K562 (cell line): ENCODE measurements at regions not wholly inside any gene's neighbourhood (a gene's known extent, or its start where the extent isn't known, plus 50 kb on each side); places are given as distances from the start of the nearest gene placed in this dataset.

ENCODE experiments used
- ATAC-seq: fragments of 200-7000 bp; cut with Tn5 transposase; 3 replicates; pipeline ENCODE4 v1.9.1; 2020; ENCODE audit warnings: moderate library complexity
- BruUV-seq: library from RNA; stranded (reverse); fragments of 400-500 nt; replicated peaks from 2 replicates; lab custom pipeline; 2021; lab: Mats Ljungman, UMichigan
- CTCF ChIA-PET: fragments of 300-600 bp; formaldehyde crosslinking; extraction: SDS; loops from one replicate; lab custom pipeline; 2021; ENCODE audit warnings: low intra/inter-chr PET ratio; lab: Yijun Ruan, JAX
- POLR2A ChIA-PET: fragments of 300-600, 350-650 bp; sonication (Branson Sonifier 250); formaldehyde crosslinking; extraction: SDS; loops from one replicate; lab custom pipeline; 2021; ENCODE audit warnings: antibody characterized with exemption, inconsistent platforms; lab: Yijun Ruan, JAX
- DNase-seq, 4 experiments: peaks; one replicate each; pipeline versions ENCODE4 v3.0.0 to v3.0.0-alpha.2; 2011 to 2018; ENCODE audit warnings: low spot score in 3 of 4, mixed read lengths in 3 of 4; ENCODE audit errors: extremely low read depth in 1 of 4
- FAIRE-seq: peaks from 2 replicates; lab custom pipeline; 2011; peaks lifted over from hg19 to GRCh38; lab: Jason Lieb, UNC
- H2AFZ ChIP-seq: 2 replicates; pipeline ENCODE4 v1.6.0; 2011; ENCODE audit warnings: low read depth, low read length, control low read depth, inconsistent platforms
- H3K27ac ChIP-seq: fragments of 200-600 bp; 3 replicates; pipeline ENCODE4 v1.8.0; 2011; ENCODE audit warnings: low read depth, mild to moderate bottlenecking, control low read depth, inconsistent platforms, low read length, moderate library complexity, mixed read lengths; ENCODE audit errors: extremely low read depth
- H3K27me3 ChIP-seq, 2 experiments: fragments of 300-600 bp in 1 of 2; 2 replicates in 1 of 2; 3 replicates in 1 of 2; pipeline versions ENCODE4 v1.6.0 to v1.8.0; 2011; ENCODE audit warnings: inconsistent platforms in 2 of 2, low read length in 2 of 2, mild to moderate bottlenecking in 1 of 2, mixed read lengths in 1 of 2, moderate library complexity in 1 of 2; ENCODE audit not compliant: control insufficient read depth in 2 of 2, insufficient read depth in 2 of 2
- H3K36me3 ChIP-seq: fragments of 300-600 bp; 3 replicates; pipeline ENCODE4 v1.8.0; 2011; ENCODE audit warnings: mild to moderate bottlenecking, low read length, inconsistent platforms; ENCODE audit not compliant: control insufficient read depth, insufficient read depth
- H3K4me1 ChIP-seq, 2 experiments: fragments of 200-600 bp in 1 of 2; replicated peaks in 1 of 2; 2 replicates in 1 of 2; 3 replicates in 1 of 2; pipeline versions ENCODE4 v1.5.1 to v1.8.0; 2011; ENCODE audit warnings: inconsistent platforms in 2 of 2, low read length in 2 of 2, mild to moderate bottlenecking in 1 of 2, mixed read lengths in 1 of 2, moderate library complexity in 1 of 2; ENCODE audit not compliant: control insufficient read depth in 2 of 2, insufficient read depth in 2 of 2
- H3K4me2 ChIP-seq: 2 replicates; pipeline ENCODE4 v1.6.1; 2011; ENCODE audit warnings: low read length, control low read depth, inconsistent platforms, mixed read lengths; ENCODE audit not compliant: insufficient read depth
- H3K4me3 ChIP-seq: fragments of 200-600 bp; sonication (generic), shearing (Covaris generic); 2 replicates; pipeline ENCODE4 v1.5.1; 2016; ENCODE audit warnings: control low read depth, inconsistent platforms
- H3K79me2 ChIP-seq: fragments of 200-600 bp; 3 replicates; pipeline ENCODE4 v1.8.0; 2011; ENCODE audit warnings: low read length, inconsistent platforms; ENCODE audit not compliant: control insufficient read depth, insufficient read depth
- H3K9ac ChIP-seq, 2 experiments: 2 replicates each; pipeline versions ENCODE4 v1.6.0 to v1.6.1; 2011; ENCODE audit warnings: low read depth in 2 of 2, low read length in 2 of 2, control low read depth in 1 of 2, inconsistent platforms in 1 of 2, mild to moderate bottlenecking in 1 of 2, mixed read lengths in 1 of 2; ENCODE audit not compliant: insufficient read depth in 1 of 2
- H3K9me1 ChIP-seq: one replicate; pipeline ENCODE4 v1.6.0; 2011; ENCODE audit warnings: inconsistent platforms, mild to moderate bottlenecking, low read length, moderate library complexity; ENCODE audit not compliant: control insufficient read depth, insufficient read depth
- H3K9me3 ChIP-seq: replicated peaks from 2 replicates; pipeline ENCODE4 v1.5.1; 2011; ENCODE audit warnings: low read depth, low read length, inconsistent platforms; ENCODE audit not compliant: control insufficient read depth, insufficient read depth
- H4K20me1 ChIP-seq: replicated peaks from 2 replicates; pipeline ENCODE4 v1.6.1; 2011; ENCODE audit warnings: low read length, inconsistent platforms, mixed read lengths; ENCODE audit not compliant: control insufficient read depth, insufficient read depth
- ARID1B ChIP-seq: fragments of 450-650 bp; IDR thresholded peaks from 2 replicates; pipeline ENCODE4 v1.6.1; 2016; ENCODE audit warnings: antibody characterized with exemption, mild to moderate bottlenecking, inconsistent platforms
- ATF7 ChIP-seq: fragments of 450-650 bp; IDR thresholded peaks from 2 replicates; pipeline ENCODE4 v1.7.1; 2014; ENCODE audit warnings: mild to moderate bottlenecking, moderate library complexity
- CBX2 ChIP-seq: fragments of 200-600 bp; sonication (generic); IDR thresholded peaks from one replicate; pipeline ENCODE4 v1.6.1; 2012; ENCODE audit warnings: mild to moderate bottlenecking, low read length, inconsistent platforms; ENCODE audit not compliant: insufficient read depth, poor library complexity, severe bottlenecking
- L3MBTL2 ChIP-seq: fragments of 450-650 bp; IDR thresholded peaks from 2 replicates; pipeline ENCODE4 v1.6.1; 2016; ENCODE audit warnings: mild to moderate bottlenecking, moderate library complexity
- MBD2 ChIP-seq: sonication (generic); IDR thresholded peaks from 2 replicates; pipeline ENCODE4 v1.6.1; 2016; ENCODE audit warnings: low read depth, borderline replicate concordance
- POLR3A ChIP-seq: IDR thresholded peaks from 2 replicates; pipeline ENCODE4 v1.6.1; 2011; ENCODE audit warnings: borderline replicate concordance, mild to moderate bottlenecking, moderate library complexity; ENCODE audit not compliant: insufficient read length, insufficient read depth; ENCODE audit errors: extremely low read depth
- POU5F1 ChIP-seq: fragments of 150-350 bp; IDR thresholded peaks from 2 replicates; pipeline ENCODE4 v1.6.1; 2014; ENCODE audit warnings: borderline replicate concordance, low read length, low read depth, mild to moderate bottlenecking; ENCODE audit not compliant: partially characterized antibody
- PTRF ChIP-seq: fragments of 450-650 bp; IDR thresholded peaks from 2 replicates; pipeline ENCODE4 v1.6.1; 2016; ENCODE audit warnings: mild to moderate bottlenecking, missing genetic modification characterization, missing compliant biosample characterization
- RBM39 ChIP-seq: fragments of 200-400 bp; formaldehyde crosslinking; optimal IDR thresholded peaks from 2 replicates; pipeline ENCODE3; 2018; ENCODE audit warnings: low read depth, low read length
- RUNX1 ChIP-seq: sonication (generic); IDR thresholded peaks from 2 replicates; pipeline ENCODE4 v1.6.1; 2016; ENCODE audit warnings: antibody characterized with exemption, low read depth
- SP2 ChIP-seq: IDR thresholded peaks from 2 replicates; pipeline ENCODE4 v1.6.1; 2011; ENCODE audit warnings: mild to moderate bottlenecking, low read depth, low read length, moderate library complexity; ENCODE audit not compliant: poor library complexity, severe bottlenecking; ENCODE audit errors: extremely low read depth
- TBP ChIP-seq: optimal IDR thresholded peaks from 2 replicates; pipeline ENCODE3; 2011; ENCODE audit warnings: low read depth, low read length, improper control_type of control experiment
- ZNF764 ChIP-seq: fragments of 250-450 bp; sonication (Bioruptor Pico); IDR thresholded peaks from 2 replicates; pipeline ENCODE4 v1.4.0; 2020; ENCODE audit warnings: low read depth, mild to moderate bottlenecking, moderate library complexity
- ZSCAN29 ChIP-seq: fragments of 450-650 bp; IDR thresholded peaks from 2 replicates; pipeline ENCODE4 v1.6.1; 2017
- WGBS: fragments of 100-300 bp; shearing (Covaris generic); methylation state at CpG from one replicate; pipeline ENCODE4 v1.1.6; 2016; ENCODE audit warnings: low coverage, mixed read lengths; ENCODE audit not compliant: insufficient coverage; ENCODE audit errors: missing lambda C conversion rate; 5-methylcytosine and 5-hydroxymethylcytosine counted together
- in situ Hi-C: fragments of 300-500 bp; cut with MboI; formaldehyde crosslinking; loops from 4 replicates; pipeline ENCODE4 v1.15.0; 2018; ENCODE audit warnings: inconsistent platforms, mixed read lengths
- intact Hi-C: fragments of 100-400 bp; cut with micrococcal nuclease; formaldehyde crosslinking; loops from 2 replicates; pipeline ENCODE4 v1.14.2; 2022
- TF ChIP-seq, protein P1 (sequence below): sonication (generic); formaldehyde crosslinking; IDR thresholded peaks from 2 replicates; pipeline ENCODE4 v1.8.0; 2023; ENCODE audit warnings: mild to moderate bottlenecking, missing genetic modification reagents
- TF ChIP-seq, protein P2 (sequence below): sonication (generic); formaldehyde crosslinking; IDR thresholded peaks from 2 replicates; pipeline ENCODE4 v1.8.1; 2023; ENCODE audit warnings: mild to moderate bottlenecking, missing genetic modification reagents
- TF ChIP-seq, protein P3 (sequence below): fragments of 450-650 bp; formaldehyde crosslinking; IDR thresholded peaks from 2 replicates; pipeline ENCODE4 v1.4.0; 2022; ENCODE audit warnings: mild to moderate bottlenecking, moderate library complexity

GRCh38 chr2:65930259-65930658 lies 497.9 kb upstream of the SPRED2 start:
- no peaks in the 10 kb centered on the region for H3K79me2 ChIP-seq
- DNase-seq (no peak), FAIRE-seq (no peak), ATAC-seq (no peak)
- TF ChIP-seq PTRF (tag): no peak
- no peak for TF ChIP-seq ZNF764 (CRISPR knock-in tag)
- no peak for TF ChIP-seq TBP
- no peak for TF ChIP-seq MBD2
- no peak for TF ChIP-seq POU5F1
- no peak for TF ChIP-seq CBX2
- no peak for TF ChIP-seq POLR3A
- no peak for TF ChIP-seq L3MBTL2
- no peak for TF ChIP-seq SP2
- TF ChIP-seq, protein P1, sequence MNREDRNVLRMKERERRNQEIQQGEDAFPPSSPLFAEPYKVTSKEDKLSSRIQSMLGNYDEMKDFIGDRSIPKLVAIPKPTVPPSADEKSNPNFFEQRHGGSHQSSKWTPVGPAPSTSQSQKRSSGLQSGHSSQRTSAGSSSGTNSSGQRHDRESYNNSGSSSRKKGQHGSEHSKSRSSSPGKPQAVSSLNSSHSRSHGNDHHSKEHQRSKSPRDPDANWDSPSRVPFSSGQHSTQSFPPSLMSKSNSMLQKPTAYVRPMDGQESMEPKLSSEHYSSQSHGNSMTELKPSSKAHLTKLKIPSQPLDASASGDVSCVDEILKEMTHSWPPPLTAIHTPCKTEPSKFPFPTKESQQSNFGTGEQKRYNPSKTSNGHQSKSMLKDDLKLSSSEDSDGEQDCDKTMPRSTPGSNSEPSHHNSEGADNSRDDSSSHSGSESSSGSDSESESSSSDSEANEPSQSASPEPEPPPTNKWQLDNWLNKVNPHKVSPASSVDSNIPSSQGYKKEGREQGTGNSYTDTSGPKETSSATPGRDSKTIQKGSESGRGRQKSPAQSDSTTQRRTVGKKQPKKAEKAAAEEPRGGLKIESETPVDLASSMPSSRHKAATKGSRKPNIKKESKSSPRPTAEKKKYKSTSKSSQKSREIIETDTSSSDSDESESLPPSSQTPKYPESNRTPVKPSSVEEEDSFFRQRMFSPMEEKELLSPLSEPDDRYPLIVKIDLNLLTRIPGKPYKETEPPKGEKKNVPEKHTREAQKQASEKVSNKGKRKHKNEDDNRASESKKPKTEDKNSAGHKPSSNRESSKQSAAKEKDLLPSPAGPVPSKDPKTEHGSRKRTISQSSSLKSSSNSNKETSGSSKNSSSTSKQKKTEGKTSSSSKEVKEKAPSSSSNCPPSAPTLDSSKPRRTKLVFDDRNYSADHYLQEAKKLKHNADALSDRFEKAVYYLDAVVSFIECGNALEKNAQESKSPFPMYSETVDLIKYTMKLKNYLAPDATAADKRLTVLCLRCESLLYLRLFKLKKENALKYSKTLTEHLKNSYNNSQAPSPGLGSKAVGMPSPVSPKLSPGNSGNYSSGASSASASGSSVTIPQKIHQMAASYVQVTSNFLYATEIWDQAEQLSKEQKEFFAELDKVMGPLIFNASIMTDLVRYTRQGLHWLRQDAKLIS (CRISPR knock-in tag): no peak
- TF ChIP-seq ARID1B: no peak
- TF ChIP-seq, protein P2, sequence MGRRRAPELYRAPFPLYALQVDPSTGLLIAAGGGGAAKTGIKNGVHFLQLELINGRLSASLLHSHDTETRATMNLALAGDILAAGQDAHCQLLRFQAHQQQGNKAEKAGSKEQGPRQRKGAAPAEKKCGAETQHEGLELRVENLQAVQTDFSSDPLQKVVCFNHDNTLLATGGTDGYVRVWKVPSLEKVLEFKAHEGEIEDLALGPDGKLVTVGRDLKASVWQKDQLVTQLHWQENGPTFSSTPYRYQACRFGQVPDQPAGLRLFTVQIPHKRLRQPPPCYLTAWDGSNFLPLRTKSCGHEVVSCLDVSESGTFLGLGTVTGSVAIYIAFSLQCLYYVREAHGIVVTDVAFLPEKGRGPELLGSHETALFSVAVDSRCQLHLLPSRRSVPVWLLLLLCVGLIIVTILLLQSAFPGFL (CRISPR knock-in tag): no peak
- no peak for TF ChIP-seq RBM39
- TF ChIP-seq ATF7: no peak
- no peak for TF ChIP-seq ZSCAN29
- no peak for TF ChIP-seq RUNX1
- TF ChIP-seq, protein P3, sequence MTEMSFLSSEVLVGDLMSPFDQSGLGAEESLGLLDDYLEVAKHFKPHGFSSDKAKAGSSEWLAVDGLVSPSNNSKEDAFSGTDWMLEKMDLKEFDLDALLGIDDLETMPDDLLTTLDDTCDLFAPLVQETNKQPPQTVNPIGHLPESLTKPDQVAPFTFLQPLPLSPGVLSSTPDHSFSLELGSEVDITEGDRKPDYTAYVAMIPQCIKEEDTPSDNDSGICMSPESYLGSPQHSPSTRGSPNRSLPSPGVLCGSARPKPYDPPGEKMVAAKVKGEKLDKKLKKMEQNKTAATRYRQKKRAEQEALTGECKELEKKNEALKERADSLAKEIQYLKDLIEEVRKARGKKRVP (CRISPR knock-in tag): no peak
- WGBS: 49% methylated on average over 4 of the region's 4 CpGs
- peak overlapping the region; percentile 7; the same call in 1 of the 2 replicates for H2AFZ ChIP-seq
- no TSS peak for BruUV-seq
- no peaks in the 10 kb centered on the region for H3K9me3 ChIP-seq
- ChIA-PET POLR2A (no interaction called here), CTCF (no interaction called here)
- H3K27ac ChIP-seq: no peak overlapping the region
- H3K9me1 ChIP-seq: no peaks in the 10 kb centered on the region
- no peaks in the 10 kb centered on the region for H4K20me1 ChIP-seq
- in situ Hi-C loops (no loop called here), intact Hi-C loops (no loop called here)
- no peak overlapping the region for H3K4me2 ChIP-seq
- no peak overlapping the region for H3K9ac ChIP-seq
- no peak overlapping the region for H3K4me3 ChIP-seq
- peaks cover 0 to 17% of the 10 kb centered on the region in 2 experiments; a peak in 3 of 5 replicates for H3K27me3 ChIP-seq
- no peaks in the 10 kb centered on the region for H3K36me3 ChIP-seq
- H3K4me1 ChIP-seq: no peaks in the 10 kb centered on the region; a peak in 1 of 5 replicates
